ENCODE measurements at regions not wholly inside any gene's neighbourhood (a gene's known extent, or its start where the extent isn't known, plus 50 kb on each side); places are given as distances from the start of the nearest gene placed in this dataset.

GRCh38 chrX:125492439-125492838 lies 172.8 kb downstream of the TEX13C start:
- TF ChIP-seq POLR2A (IDR thresholded peaks at IDR 0.05; ENCODE audit: low read depth, low read length): no peak
- no peak for TF ChIP-seq POLR2AphosphoS5 (IDR thresholded peaks at IDR 0.05; ENCODE audit: low read depth, low read length)
- no peak for TF ChIP-seq TAF1 (IDR thresholded peaks at IDR 0.05; ENCODE audit: low read depth, low read length)
- no peak for TF ChIP-seq POU2F2 (IDR thresholded peaks at IDR 0.05; ENCODE audit: low read depth, low read length)
- TF ChIP-seq PAX5 (IDR thresholded peaks at IDR 0.05; ENCODE audit: insufficient read depth, low read length, severe bottlenecking): no peak
